ENCODE measurements at regions not wholly inside any gene's neighbourhood (a gene's known extent, or its start where the extent isn't known, plus 50 kb on each side); places are given as distances from the start of the nearest gene placed in this dataset.

GRCh38 chr5:135156715-135157404 lies 122.8 kb upstream of the PITX1 start:
- Histone ChIP-seq H3K27me3 (ENCODE audit: insufficient read depth in 3 of 3, low read length in 2 of 3) (no peaks in the 10 kb centered on the region), H3K4me1 (no peaks in the 10 kb centered on the region), H3K4me3 (no peak overlapping the region), H3K9me3 (peaks cover 8% of the 10 kb centered on the region), H3K27ac (no peak overlapping the region), H3K36me3 (ENCODE audit: insufficient read depth in 1 of 2, low read depth in 1 of 2) (no peaks in the 10 kb centered on the region)
- intact Hi-C loops (cut with DNase I), result no loop called here
- peak in 1 of 4 donors; percentile 13 for ATAC-seq
- no peak for DNase-seq
- TF ChIP-seq CTCF (IDR thresholded peaks at IDR 0.05), result no peak
- 79 to 87% (median 81%) methylated on average over 11 of the region's 11 CpGs for WGBS, 3 donors

- intact Hi-C loops (cut with DNase I), result no loop called here
- Histone ChIP-seq H3K27ac (no peak overlapping the region), H3K36me3 (ENCODE audit: insufficient read depth in 1 of 2, low read depth in 1 of 2) (no peaks in the 10 kb centered on the region), H3K4me1 (no peaks in the 10 kb centered on the region), H3K4me3 (no peak overlapping the region), H3K9me3 (peaks cover 8% of the 10 kb centered on the region), H3K27me3 (ENCODE audit: insufficient read depth in 3 of 3, low read length in 2 of 3) (no peaks in the 10 kb centered on the region)
- DNase-seq, result no peak
- no peak for TF ChIP-seq CTCF (IDR thresholded peaks at IDR 0.05)
- WGBS, 3 donors, result 88 to 91% (median 90%) methylated on average over 6 of the region's 6 CpGs
- ATAC-seq, result peak in 1 of 4 donors; percentile 11
These were observed 122.3 kb upstream of the PITX1 start for GRCh38 chr5:135156337-135156714.

- Histone ChIP-seq H3K9me3 (peaks cover 8% of the 10 kb centered on the region), H3K27ac (no peak overlapping the region), H3K36me3 (ENCODE audit: insufficient read depth in 1 of 2, low read depth in 1 of 2) (no peaks in the 10 kb centered on the region), H3K4me3 (no peak overlapping the region), H3K27me3 (ENCODE audit: insufficient read depth in 3 of 3, low read length in 2 of 3) (no peaks in the 10 kb centered on the region), H3K4me1 (no peaks in the 10 kb centered on the region)
- no peak for TF ChIP-seq CTCF (IDR thresholded peaks at IDR 0.05)
- DNase-seq (no peak), ATAC-seq (no peak)
- intact Hi-C loops (cut with DNase I), result loop anchor here in 1 of 2 donors (2.0 kb wide), 1 partner anchor 21 kb away; no protein-coding TSS in a partner anchor
- 48 to 67% (median 56%) methylated on average over 4 of the region's 4 CpGs for WGBS, 3 donors
These were observed 121.7 kb upstream of the PITX1 start for GRCh38 chr5:135155616-135156214.

GRCh38 chr5:135154961-135155360 lies 120.9 kb upstream of the PITX1 start:
- intact Hi-C loops (cut with DNase I), result loop anchor here in 1 of 2 donors (2.0 kb wide), 1 partner anchor 22 kb away; no protein-coding TSS in a partner anchor
- no peak overlapping the region for H3K4me3 ChIP-seq
- TF ChIP-seq CTCF (IDR thresholded peaks at IDR 0.05), result no peak
- DNase-seq, result no peak
- no peaks in the 10 kb centered on the region for H3K4me1 ChIP-seq
- no peaks in the 10 kb centered on the region for H3K27me3 ChIP-seq (ENCODE audit: insufficient read depth in 3 of 3, low read length in 2 of 3)
- H3K27ac ChIP-seq, result no peak overlapping the region
- no peak for ATAC-seq
- H3K36me3 ChIP-seq (ENCODE audit: insufficient read depth in 1 of 2, low read depth in 1 of 2), result no peaks in the 10 kb centered on the region
- H3K9me3 ChIP-seq, result peaks cover 8% of the 10 kb centered on the region
- whole genome bisulfite sequencing, 3 donors, result 92 to 95% (median 93%) methylated on average over 7 of the region's 7 CpGs

Data from psoas muscle (tissue), 7 donors.